ENCODE measurements at regions not wholly inside any gene's neighbourhood (a gene's known extent, or its start where the extent isn't known, plus 50 kb on each side); places are given as distances from the start of the nearest gene placed in this dataset.

GRCh38 chr11:134689886-134690285, 277.8 kb upstream of the B3GAT1 start (continued):
- TF ChIP-seq JUND (IDR thresholded peaks at IDR 0.05; ENCODE audit: low read length) (no peak), RNF2 (IDR thresholded peaks at IDR 0.05; ENCODE audit: borderline replicate concordance, low read depth, low read length, missing control alignments, poor library complexity, severe bottlenecking) (no peak), BCL11A (IDR thresholded peaks at IDR 0.05; ENCODE audit: low read depth in 2 of 2, low read length in 2 of 2) (no peak), RXRA (IDR thresholded peaks at IDR 0.05; ENCODE audit: insufficient read depth, low read depth, low read length) (no peak)
